Spleen (tissue), 11 donors: ENCODE measurements at regions not wholly inside any gene's neighbourhood (a gene's known extent, or its start where the extent isn't known, plus 50 kb on each side); places are given as distances from the start of the nearest gene placed in this dataset.

Source experiments
- DNase-seq: peaks from one replicate; pipeline ENCODE4 v3.0.0-alpha.2; 2020
- H3K27ac ChIP-seq, 8 donors: fragments of 200-600 bp; sonication (generic) in 7 of 8; 1 replicate in 4 of 8; 2 replicates in 4 of 8; pipeline versions ENCODE4 v1.5.0 to v1.8.0; 2016 to 2021; ENCODE audit warnings: inconsistent platforms in 4 of 8, mild to moderate bottlenecking in 4 of 8, moderate library complexity in 1 of 8
- H3K27me3 ChIP-seq, 7 donors: fragments of 200-600 bp; sonication (generic) in 6 of 7; replicated peaks in 1 of 7; 1 replicate in 4 of 7; 2 replicates in 3 of 7; pipeline versions ENCODE4 v1.5.0 to v1.8.0; 2016 to 2021; ENCODE audit warnings: inconsistent platforms in 3 of 7, mild to moderate bottlenecking in 1 of 7
- H3K36me3 ChIP-seq, 6 donors: fragments of 200-600 bp; sonication (generic) in 5 of 6; 1 replicate in 4 of 6; 2 replicates in 2 of 6; pipeline versions ENCODE4 v1.5.0 to v1.8.0; 2016 to 2021; ENCODE audit warnings: inconsistent platforms in 2 of 6
- H3K4me1 ChIP-seq, 6 donors: fragments of 200-600 bp; sonication (generic) in 5 of 6; 1 replicate in 3 of 6; 2 replicates in 3 of 6; pipeline versions ENCODE4 v1.5.0 to v1.8.0; 2016 to 2021; ENCODE audit warnings: inconsistent platforms in 3 of 6
- H3K4me3 ChIP-seq, 8 donors: fragments of 200-600 bp; sonication (generic) in 7 of 8; 1 replicate in 4 of 8; 2 replicates in 4 of 8; pipeline versions ENCODE4 v1.5.0 to v1.8.0; 2016 to 2021; ENCODE audit warnings: inconsistent platforms in 4 of 8, mild to moderate bottlenecking in 4 of 8, moderate library complexity in 2 of 8
- H3K9me3 ChIP-seq, 8 donors: fragments of 200-600 bp; sonication (generic) in 7 of 8; 1 replicate in 4 of 8; 2 replicates in 4 of 8; pipeline versions ENCODE4 v1.5.0 to v1.8.0; 2016 to 2021; ENCODE audit warnings: inconsistent platforms in 4 of 8
- POLR2A ChIP-seq, 3 donors: fragments of 450-650 bp; IDR thresholded peaks; one replicate each; pipeline ENCODE4 v1.5.1; 2017; ENCODE audit warnings: antibody characterized with exemption in 3 of 3, mild to moderate bottlenecking in 1 of 3
- POLR2AphosphoS5 ChIP-seq, 3 donors: sonication (generic); formaldehyde crosslinking; IDR thresholded peaks; one replicate each; pipeline ENCODE4 v1.5.1; 2017; ENCODE audit warnings: antibody characterized with exemption in 3 of 3
- WGBS, 5 donors: extraction: QIAGEN DNeasy Blood & Tissue Kit in 3 of 5; methylation state at CpG; one replicate each; pipeline versions ENCODE4 v1.1.5 to v1.1.7; 2013 to 2018; 5-methylcytosine and 5-hydroxymethylcytosine counted together
- intact Hi-C: fragments of 100-400 bp; cut with DNase I; formaldehyde crosslinking; loops from one replicate; pipeline ENCODE4 v1.15.0; 2023; ENCODE audit warnings: low total_unique reads
- TF ChIP-seq, protein P1 (sequence below), 11 experiments: fragments of 200-600 bp in 7 of 11; fragments of 450-650 bp in 4 of 11; sonication (generic) in 4 of 11; IDR thresholded peaks in 8 of 11; conservative IDR thresholded peaks in 3 of 11; 1 replicate in 7 of 11; 2 replicates in 4 of 11; pipeline versions ENCODE4 v1.4.0 to v1.8.0; 2016 to 2021; ENCODE audit warnings: antibody characterized with exemption in 11 of 11, inconsistent platforms in 4 of 11, mild to moderate bottlenecking in 1 of 11
- donor health status: healthy with polysubstance abuse.
- donor health status: DM: no; HTN: no; CAD: no; lungs with moderate emphysema.
- donor health status: DM: no; HTN: no; CAD: no.
- donor health status: Bipolar disorder and iron deficiency.
- donor health status: healthy.
- donor health status: DM: no; HTN: no; CAD: no.
- donor health status: DM: yes; HTN: yes; CAD: no.

GRCh38 chr2:200756618-200757321 is 54.9 kb upstream of the BZW1 start:
- Histone ChIP-seq H3K27me3 (peaks cover 0 to 6% (median 0%) of the 10 kb centered on the region in 7 donors), H3K36me3 (no peaks in the 10 kb centered on the region), H3K9me3 (no peaks in the 10 kb centered on the region), H3K27ac (no peak overlapping the region), H3K4me1 (no peaks in the 10 kb centered on the region), H3K4me3 (no peak overlapping the region)
- intact Hi-C loops, result no loop called here
- WGBS, 5 donors, result 75 to 87% (median 82%) methylated on average over 4 of the region's 4 CpGs
- no peak for DNase-seq
- no peak for TF ChIP-seq POLR2AphosphoS5 (IDR thresholded peaks at IDR 0.05)
- TF ChIP-seq POLR2A (IDR thresholded peaks at IDR 0.05), result no peak
- TF ChIP-seq, protein P1, sequence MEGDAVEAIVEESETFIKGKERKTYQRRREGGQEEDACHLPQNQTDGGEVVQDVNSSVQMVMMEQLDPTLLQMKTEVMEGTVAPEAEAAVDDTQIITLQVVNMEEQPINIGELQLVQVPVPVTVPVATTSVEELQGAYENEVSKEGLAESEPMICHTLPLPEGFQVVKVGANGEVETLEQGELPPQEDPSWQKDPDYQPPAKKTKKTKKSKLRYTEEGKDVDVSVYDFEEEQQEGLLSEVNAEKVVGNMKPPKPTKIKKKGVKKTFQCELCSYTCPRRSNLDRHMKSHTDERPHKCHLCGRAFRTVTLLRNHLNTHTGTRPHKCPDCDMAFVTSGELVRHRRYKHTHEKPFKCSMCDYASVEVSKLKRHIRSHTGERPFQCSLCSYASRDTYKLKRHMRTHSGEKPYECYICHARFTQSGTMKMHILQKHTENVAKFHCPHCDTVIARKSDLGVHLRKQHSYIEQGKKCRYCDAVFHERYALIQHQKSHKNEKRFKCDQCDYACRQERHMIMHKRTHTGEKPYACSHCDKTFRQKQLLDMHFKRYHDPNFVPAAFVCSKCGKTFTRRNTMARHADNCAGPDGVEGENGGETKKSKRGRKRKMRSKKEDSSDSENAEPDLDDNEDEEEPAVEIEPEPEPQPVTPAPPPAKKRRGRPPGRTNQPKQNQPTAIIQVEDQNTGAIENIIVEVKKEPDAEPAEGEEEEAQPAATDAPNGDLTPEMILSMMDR (IDR thresholded peaks at IDR 0.05 in 8 of 11, conservative IDR thresholded peaks at IDR 0.05 in 3 of 11), result no peak

- Histone ChIP-seq H3K36me3 (no peaks in the 10 kb centered on the region), H3K27me3 (peaks cover 0 to 4% (median 0%) of the 10 kb centered on the region in 7 donors), H3K4me3 (no peak overlapping the region), H3K27ac (no peak overlapping the region), H3K4me1 (no peaks in the 10 kb centered on the region), H3K9me3 (no peaks in the 10 kb centered on the region)
- intact Hi-C loops, result no loop called here
- TF ChIP-seq POLR2AphosphoS5 (IDR thresholded peaks at IDR 0.05) (no peak), POLR2A (IDR thresholded peaks at IDR 0.05) (no peak)
- TF ChIP-seq, protein P1 (IDR thresholded peaks at IDR 0.05 in 8 of 11, conservative IDR thresholded peaks at IDR 0.05 in 3 of 11), result no peak
- 69 to 85% (median 79%) methylated on average over 4 of the region's 4 CpGs for WGBS, 5 donors
- DNase-seq, result no peak
Observed at GRCh38 chr2:200757399-200757798, 54.3 kb upstream of the BZW1 start.

DNA sequence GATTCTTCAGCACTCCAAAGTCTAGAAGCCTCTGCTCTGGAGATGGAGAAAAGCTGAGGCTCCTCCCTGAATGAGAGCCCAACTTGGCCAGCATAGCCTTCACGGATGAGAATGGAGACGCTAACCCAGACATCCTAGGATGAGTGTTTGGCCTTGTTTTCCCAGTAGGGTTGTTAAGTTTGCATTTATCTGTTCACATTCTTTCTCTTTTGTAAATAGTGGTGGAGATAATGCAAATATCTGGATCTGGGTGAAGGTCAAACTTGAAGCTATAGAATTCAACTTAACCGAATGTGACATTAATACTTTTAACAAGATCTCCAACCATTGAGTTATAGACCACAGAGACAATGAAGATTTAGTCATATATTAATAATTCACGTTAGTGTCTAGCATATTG is 53.4 kb upstream of the BZW1 start:
- H3K27me3 ChIP-seq, result peaks cover 0 to 4% (median 0%) of the 10 kb centered on the region in 7 donors
- H3K4me1 ChIP-seq, result no peaks in the 10 kb centered on the region
- H3K9me3 ChIP-seq, result no peaks in the 10 kb centered on the region
- no peak for DNase-seq
- no peak for TF ChIP-seq POLR2A (IDR thresholded peaks at IDR 0.05)
- TF ChIP-seq, protein P1 (IDR thresholded peaks at IDR 0.05 in 8 of 11, conservative IDR thresholded peaks at IDR 0.05 in 3 of 11), result no peak
- TF ChIP-seq POLR2AphosphoS5 (IDR thresholded peaks at IDR 0.05), result no peak
- H3K27ac ChIP-seq, result no peak overlapping the region
- intact Hi-C loops, result no loop called here
- WGBS, 5 donors, result 81 to 96% (median 93%) methylated on average over 4 of the region's 4 CpGs
- H3K36me3 ChIP-seq, result no peaks in the 10 kb centered on the region
- no peak overlapping the region for H3K4me3 ChIP-seq

DNA sequence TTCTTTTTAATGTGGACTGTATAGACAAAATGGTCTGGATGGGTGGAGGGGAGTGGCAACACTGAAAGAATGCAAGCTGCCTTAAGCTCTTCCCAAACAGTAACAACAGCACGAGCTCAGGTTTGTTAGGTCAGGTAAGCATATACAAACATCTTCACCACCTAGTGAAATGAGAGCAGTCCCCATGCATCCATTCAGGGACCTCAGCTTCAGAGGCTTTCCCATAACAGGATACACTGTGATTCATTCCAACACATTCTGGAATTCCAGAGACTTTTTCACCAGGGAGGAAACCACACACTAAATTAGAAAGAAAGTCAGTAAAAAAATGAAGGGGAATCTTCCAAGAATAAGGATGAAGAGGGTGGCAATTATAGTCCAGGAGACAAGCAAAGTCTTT is 50.4 kb upstream of the BZW1 start:
- no peaks in the 10 kb centered on the region for H3K4me1 ChIP-seq
- TF ChIP-seq POLR2AphosphoS5 (IDR thresholded peaks at IDR 0.05) (no peak), POLR2A (IDR thresholded peaks at IDR 0.05) (no peak)
- TF ChIP-seq, protein P1 (IDR thresholded peaks at IDR 0.05 in 8 of 11, conservative IDR thresholded peaks at IDR 0.05 in 3 of 11), result no peak
- no peaks in the 10 kb centered on the region for H3K9me3 ChIP-seq
- 73 to 88% (median 81%) methylated on average over 1 of the region's 1 CpG for WGBS, 5 donors
- no peaks in the 10 kb centered on the region for H3K36me3 ChIP-seq
- no peak overlapping the region for H3K4me3 ChIP-seq
- intact Hi-C loops, result no loop called here
- DNase-seq, result no peak
- no peak overlapping the region for H3K27ac ChIP-seq
- H3K27me3 ChIP-seq, result peaks cover 0 to 4% (median 0%) of the 10 kb centered on the region in 7 donors
